Activated CD8-positive, alpha-beta memory T cell treated with anti-CD3 and anti-CD28 coated beads for 36 hours (primary cell): ENCODE measurements at regions not wholly inside any gene's neighbourhood (a gene's known extent, or its start where the extent isn't known, plus 50 kb on each side); places are given as distances from the start of the nearest gene placed in this dataset.
"Not testable (repeated sequence)": the region's sequence is repeated elsewhere in the genome, so short reads cannot be mapped to it uniquely, and the experiment has no call there.

Experiments
- CTCF ChIA-PET: fragments of 350-600 bp; sonication (Branson Sonifier 250); formaldehyde crosslinking; loops from one replicate; lab custom pipeline; 2021; ENCODE audit warnings: antibody characterized with exemption; lab: Charles Lee
- POLR2A ChIA-PET: fragments of 350-600 bp; sonication (Branson Sonifier 250); formaldehyde crosslinking; loops from one replicate; lab custom pipeline; 2021; ENCODE audit warnings: antibody characterized with exemption; lab: Charles Lee

- CTCF ChIA-PET: no interaction called here
Observed at GRCh38 chr6:134394905-134395304, 77.0 kb upstream of the SGK1 start.

GRCh38 chr6:134394208-134394607 is 76.3 kb upstream of the SGK1 start:
- ChIA-PET CTCF (no interaction called here), POLR2A (no interaction called here)

More at GRCh38 chr6:134394905-134395304, 77.0 kb upstream of the SGK1 start:
- POLR2A ChIA-PET: no interaction called here

- POLR2A ChIA-PET: no interaction called here
Observed at GRCh38 chr6:134391205-134391604, 73.3 kb upstream of the SGK1 start.

GRCh38 chr6:134389658-134390057 is 71.7 kb upstream of the SGK1 start:
- POLR2A ChIA-PET: no interaction called here
- CTCF ChIA-PET: interaction anchor here (1.1 kb wide), 1 partner anchor 9 kb away, joined by 3 read pairs; no protein-coding TSS in a partner anchor

More at GRCh38 chr6:134391205-134391604, 73.3 kb upstream of the SGK1 start:
- CTCF ChIA-PET: no interaction called here

- ChIA-PET POLR2A (no interaction called here), CTCF (interaction anchor here (1.1 kb wide), 1 partner anchor 8 kb away, joined by 3 read pairs; no protein-coding TSS in a partner anchor)
Observed at GRCh38 chr6:134389129-134389528, 71.2 kb upstream of the SGK1 start.

- CTCF ChIA-PET: interaction anchor here (0.6 kb wide), 1 partner anchor 58 kb away, joined by 3 read pairs; no protein-coding TSS in a partner anchor
- POLR2A ChIA-PET: not testable (repeated sequence)
Observed at GRCh38 chr6:134386482-134386881, 68.6 kb upstream of the SGK1 start.

GRCh38 chr6:134381959-134382358 is 64.0 kb upstream of the SGK1 start:
- ChIA-PET CTCF (no interaction called here), POLR2A (interaction anchor here (0.7 kb wide), 1 partner anchor 24 kb away, joined by 3 read pairs; no protein-coding TSS in a partner anchor)

GRCh38 chr6:134379599-134379998 is 61.7 kb upstream of the SGK1 start:
- CTCF ChIA-PET: interaction anchor here (1.1 kb wide), 1 partner anchor 167 kb away, joined by 3 read pairs; no protein-coding TSS in a partner anchor
- POLR2A ChIA-PET: interaction anchor here (0.6 kb wide), 1 partner anchor 23 kb away, joined by 4 read pairs; no protein-coding TSS in a partner anchor

- ChIA-PET CTCF (no interaction called here), POLR2A (no interaction called here)
Observed at GRCh38 chr6:134379076-134379475, 61.2 kb upstream of the SGK1 start.

- ChIA-PET POLR2A (no interaction called here), CTCF (no interaction called here)
Observed at GRCh38 chr6:134378426-134378825, 60.5 kb upstream of the SGK1 start.

- CTCF ChIA-PET: no interaction called here
Observed at GRCh38 chr6:134376785-134377184, 58.9 kb upstream of the SGK1 start.

GRCh38 chr6:134375220-134375580 is 57.3 kb upstream of the SGK1 start:
- CTCF ChIA-PET: interaction anchor here (0.5 to 0.7 kb wide), 2 partner anchors 36 to 199 kb away, joined by 3 read pairs; no protein-coding TSS in a partner anchor

More at GRCh38 chr6:134376785-134377184, 58.9 kb upstream of the SGK1 start:
- POLR2A ChIA-PET: no interaction called here

GRCh38 chr6:134374491-134375219 is 56.7 kb upstream of the SGK1 start:
- POLR2A ChIA-PET: no interaction called here
- CTCF ChIA-PET: no interaction called here

More at GRCh38 chr6:134375220-134375580, 57.3 kb upstream of the SGK1 start:
- POLR2A ChIA-PET: no interaction called here

GRCh38 chr6:134373993-134374392 is 56.1 kb upstream of the SGK1 start:
- POLR2A ChIA-PET: no interaction called here
- CTCF ChIA-PET: no interaction called here

- CTCF ChIA-PET: no interaction called here
- POLR2A ChIA-PET: no interaction called here
Observed at GRCh38 chr6:134373282-134373922, 55.5 kb upstream of the SGK1 start.

GRCh38 chr6:134372603-134373281 is 54.8 kb upstream of the SGK1 start:
- CTCF ChIA-PET: no interaction called here
- POLR2A ChIA-PET: no interaction called here

- CTCF ChIA-PET: interaction anchor here (0.6 kb wide), 1 partner anchor 16 kb away, joined by 3 read pairs; no protein-coding TSS in a partner anchor
- POLR2A ChIA-PET: interaction anchor here (0.6 kb wide), 1 partner anchor 190 kb away, joined by 13 read pairs; no protein-coding TSS in a partner anchor
Observed at GRCh38 chr6:134368670-134369069, 50.8 kb upstream of the SGK1 start.
